ENCODE measurements at regions not wholly inside any gene's neighbourhood (a gene's known extent, or its start where the extent isn't known, plus 50 kb on each side); places are given as distances from the start of the nearest gene placed in this dataset.
A peak's percentile ranks its signal among the peaks of the same experiment; 100 is the strongest.

- ChIA-PET CTCF (ENCODE audit: unreplicated experiment) (no interaction called here), POLR2A (no interaction called here)
- Histone ChIP-seq H3K36me3 (ENCODE audit: insufficient read depth, low read length) (no peaks in the 10 kb centered on the region), H3K4me3 (ENCODE audit: low read depth, low read length, poor library complexity, severe bottlenecking) (no peak overlapping the region), H3K4me2 (ENCODE audit: low read length) (no peak overlapping the region), H3K4me1 (ENCODE audit: insufficient read depth, low read length, poor library complexity, severe bottlenecking) (no peaks in the 10 kb centered on the region), H3K27ac (ENCODE audit: low read depth, low read length, poor library complexity, severe bottlenecking) (no peak overlapping the region), H3K9me2 (ENCODE audit: insufficient read depth, low read length) (no peaks in the 10 kb centered on the region), H2AFZ (ENCODE audit: low read length) (no peak overlapping the region), H3K79me2 (ENCODE audit: insufficient read depth, low read depth, low read length) (no peaks in the 10 kb centered on the region), H4K20me1 (ENCODE audit: insufficient read depth, low read length) (no peaks in the 10 kb centered on the region), H3K9me3 (ENCODE audit: low read length) (no peaks in the 10 kb centered on the region)
- TF ChIP-seq CTCF (conservative IDR thresholded peaks at IDR 0.05; ENCODE audit: low read length) (no peak), EZH2phosphoT487 (IDR thresholded peaks at IDR 0.05; ENCODE audit: borderline replicate concordance, low read depth, low read length) (no peak)
- intact Hi-C loops (cut with micrococcal nuclease; ENCODE audit: unreplicated experiment), result no loop called here
- BruUV-seq (replicated peaks), result no TSS peak
- DNase-seq (ENCODE audit: low spot score), result no peak
Observed at GRCh38 chr11:69233744-69234570, 60.0 kb upstream of the MYEOV start.

- no peaks in the 10 kb centered on the region for H3K79me2 ChIP-seq (ENCODE audit: insufficient read depth, low read depth, low read length)
- H3K27ac ChIP-seq (ENCODE audit: low read depth, low read length, poor library complexity, severe bottlenecking), result no peak overlapping the region
- no peaks in the 10 kb centered on the region for H3K36me3 ChIP-seq (ENCODE audit: insufficient read depth, low read length)
- BruUV-seq (replicated peaks), result no TSS peak
- no peaks in the 10 kb centered on the region for H3K4me1 ChIP-seq (ENCODE audit: insufficient read depth, low read length, poor library complexity, severe bottlenecking)
- TF ChIP-seq EZH2phosphoT487 (IDR thresholded peaks at IDR 0.05; ENCODE audit: borderline replicate concordance, low read depth, low read length), result no peak
- no peak for TF ChIP-seq CTCF (conservative IDR thresholded peaks at IDR 0.05; ENCODE audit: low read length)
- POLR2A ChIA-PET, result no interaction called here
- CTCF ChIA-PET (ENCODE audit: unreplicated experiment), result no interaction called here
- intact Hi-C loops (cut with micrococcal nuclease; ENCODE audit: unreplicated experiment), result no loop called here
- peak; percentile 7 for DNase-seq (ENCODE audit: low spot score)
- no peak overlapping the region for H3K4me3 ChIP-seq (ENCODE audit: low read depth, low read length, poor library complexity, severe bottlenecking)
- no peaks in the 10 kb centered on the region for H4K20me1 ChIP-seq (ENCODE audit: insufficient read depth, low read length)
- no peaks in the 10 kb centered on the region for H3K9me2 ChIP-seq (ENCODE audit: insufficient read depth, low read length)
- no peaks in the 10 kb centered on the region for H3K9me3 ChIP-seq (ENCODE audit: low read length)
- H2AFZ ChIP-seq (ENCODE audit: low read length), result no peak overlapping the region
- H3K4me2 ChIP-seq (ENCODE audit: low read length), result no peak overlapping the region
Observed at GRCh38 chr11:69234740-69235710, 58.9 kb upstream of the MYEOV start.
